ENCODE measurements at regions not wholly inside any gene's neighbourhood (a gene's known extent, or its start where the extent isn't known, plus 50 kb on each side); places are given as distances from the start of the nearest gene placed in this dataset.

DNA sequence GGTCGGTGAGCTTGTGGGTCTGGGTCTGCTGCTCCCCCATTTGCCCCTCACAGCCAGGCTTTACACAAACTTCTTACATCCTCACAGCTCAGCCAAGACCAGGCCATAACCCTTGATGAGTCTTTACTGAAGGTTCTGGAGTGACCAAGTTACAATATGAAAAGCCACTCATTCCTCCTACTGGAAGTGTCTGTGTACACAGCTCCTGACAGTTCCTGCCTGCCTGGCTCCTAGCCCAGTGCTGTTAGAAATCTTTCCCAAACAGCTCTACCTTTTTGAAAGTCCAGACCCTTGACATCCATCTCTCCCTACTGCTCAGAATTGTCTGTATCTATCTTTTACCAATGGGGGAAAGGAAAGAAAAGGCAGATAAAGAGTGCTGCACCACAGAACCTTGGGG is 106.9 kb downstream of the PAX1 start:
- DNase-seq, result no peak

DNA sequence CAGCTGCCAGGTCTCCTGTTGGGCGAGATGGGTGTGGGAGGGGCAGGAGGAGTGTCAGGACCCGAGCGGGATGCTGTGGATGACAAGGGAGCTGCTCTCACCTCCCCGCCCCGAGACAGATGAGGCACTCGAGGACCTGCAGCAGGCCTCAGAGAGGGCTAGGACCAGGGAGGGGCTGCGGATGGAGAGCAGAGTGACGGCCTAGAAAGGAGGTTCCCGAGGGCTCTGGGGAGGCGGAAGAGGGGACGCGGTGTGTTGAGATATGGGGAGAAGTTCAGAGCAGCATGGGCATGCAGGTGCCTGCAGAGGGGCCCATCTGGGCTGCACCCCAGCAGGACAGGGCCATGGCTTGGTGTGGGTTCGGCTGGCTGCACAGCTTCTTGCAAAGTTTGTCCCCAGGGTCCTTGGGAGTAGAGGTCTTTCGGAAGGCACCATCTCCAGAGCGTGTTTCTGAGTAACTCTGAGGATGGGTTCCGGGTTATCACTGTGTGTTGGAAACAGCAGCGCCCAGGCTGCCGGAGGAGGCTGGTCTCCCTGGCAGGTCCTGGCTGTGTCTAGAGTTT is 104.6 kb downstream of the PAX1 start:
- no peak for DNase-seq

DNA sequence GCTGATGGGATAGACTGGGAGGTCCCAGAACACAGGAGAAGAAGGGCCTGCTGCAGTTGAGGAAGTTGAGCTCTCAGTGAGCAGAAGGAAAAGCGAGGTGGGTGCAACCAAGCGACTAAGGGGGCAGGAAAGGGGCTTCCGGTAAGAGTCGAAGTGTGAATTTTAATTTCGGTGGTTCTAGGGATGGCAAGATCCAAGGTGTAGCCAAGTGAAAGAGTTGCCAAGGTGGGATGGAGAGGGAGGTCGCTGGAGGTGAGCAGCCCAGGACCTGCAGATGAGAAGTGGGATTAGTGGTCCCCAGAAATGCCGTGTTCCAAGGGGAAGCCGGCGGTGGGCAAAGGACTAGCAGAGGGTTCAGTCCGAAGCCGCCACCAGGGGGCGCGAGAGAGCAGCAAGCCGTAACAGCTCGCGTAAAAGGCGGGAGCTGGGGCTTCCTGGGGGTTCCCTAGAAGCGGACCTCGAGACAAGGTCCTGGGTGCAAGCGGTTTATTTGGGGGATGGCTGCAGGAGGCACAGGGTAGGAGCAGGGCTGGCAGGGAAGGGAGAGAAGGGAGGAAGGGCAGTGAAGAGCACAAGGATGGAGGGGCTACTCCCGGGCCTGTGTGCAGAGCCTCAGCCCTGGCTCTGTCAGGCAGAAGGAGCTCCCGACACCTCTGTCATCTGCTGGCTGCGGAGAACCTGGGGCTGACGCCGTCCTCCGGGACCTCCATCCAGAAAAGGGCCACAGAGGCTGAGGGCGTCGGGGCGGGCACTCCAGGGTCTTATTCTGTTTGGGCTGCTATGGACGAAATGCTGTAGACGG is 103.6 kb downstream of the PAX1 start:
- DNase-seq, result peak; percentile 77

DNA sequence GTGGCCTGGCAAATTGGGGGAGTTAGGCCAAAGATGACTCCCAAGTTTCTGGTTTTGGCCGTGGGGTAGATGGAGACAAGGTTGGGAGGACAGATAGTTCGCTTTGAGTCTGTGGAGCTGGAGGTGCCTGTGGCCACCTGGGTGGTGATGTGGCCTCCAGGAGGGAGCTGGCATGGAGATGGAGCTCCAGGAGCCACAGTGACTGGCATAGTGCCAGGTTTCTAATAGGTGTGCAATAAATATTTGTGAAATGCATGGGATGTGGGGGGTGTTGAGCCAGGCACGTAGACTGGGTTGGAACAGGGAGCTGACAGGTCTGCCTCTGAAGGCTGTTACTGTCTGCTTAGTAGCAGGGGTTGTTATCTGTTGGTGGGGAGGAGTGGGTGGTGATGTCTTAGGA is 102.7 kb downstream of the PAX1 start:
- no peak for DNase-seq

DNA sequence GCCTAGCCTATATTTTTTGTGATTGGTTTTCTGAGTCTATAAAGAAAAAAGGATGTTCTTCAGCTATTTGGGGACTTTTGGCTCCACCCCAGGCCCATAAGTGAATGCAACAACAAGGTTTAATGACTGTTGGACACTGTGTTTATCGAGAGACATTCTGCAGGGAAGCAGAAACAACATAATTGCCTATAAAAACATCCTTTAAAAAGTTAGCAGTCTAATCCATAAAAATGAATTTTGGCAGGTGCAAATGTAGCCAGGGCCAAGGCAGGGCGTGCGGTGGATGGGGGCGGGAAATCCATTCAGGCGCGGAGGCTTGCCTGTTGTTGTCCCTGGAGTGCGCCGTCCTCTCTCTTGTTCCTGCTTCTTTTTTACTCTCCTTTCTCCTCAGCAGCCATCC is 99.3 kb downstream of the PAX1 start:
- DNase-seq, result no peak

DNA sequence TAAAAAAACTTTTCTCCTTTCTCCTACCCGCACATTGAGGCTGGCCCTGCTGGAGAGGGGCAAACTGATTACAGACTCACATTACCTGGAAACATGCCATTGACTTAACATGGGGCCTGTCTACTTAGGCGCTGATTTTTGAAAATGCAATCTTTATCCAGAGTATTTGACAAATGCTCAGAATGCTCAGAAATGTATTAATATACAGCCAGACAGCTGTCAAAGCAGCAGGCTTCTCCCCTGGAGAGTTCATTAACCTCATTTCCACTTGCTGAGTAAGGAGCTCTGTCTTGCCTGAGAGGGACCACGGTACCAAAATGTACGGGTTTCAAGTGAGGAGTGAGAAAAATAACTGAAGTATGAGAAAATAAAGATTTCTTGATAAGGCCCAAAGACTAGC is 95.7 kb downstream of the PAX1 start:
- no peak for DNase-seq

DNA sequence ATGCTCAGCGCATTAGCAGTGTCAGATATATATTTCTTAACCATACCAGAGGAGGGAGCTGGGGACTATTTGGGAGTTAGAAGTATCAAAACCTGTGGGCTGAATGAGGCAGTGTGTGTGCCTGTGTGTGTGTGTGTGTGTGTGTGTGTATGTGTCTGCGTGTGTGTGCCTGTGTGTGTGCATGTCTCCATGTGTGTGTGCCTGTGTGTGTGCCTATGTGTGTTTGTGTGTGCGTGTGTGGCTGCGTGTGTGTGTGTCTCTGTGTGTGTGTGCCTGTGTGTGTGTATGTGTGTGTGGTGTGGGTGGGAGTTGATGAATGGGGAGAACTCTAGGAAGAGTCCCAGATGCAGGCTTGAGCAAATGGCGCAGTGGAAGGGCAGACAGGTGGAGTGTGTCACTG is 92.9 kb downstream of the PAX1 start:
- no peak for DNase-seq

DNA sequence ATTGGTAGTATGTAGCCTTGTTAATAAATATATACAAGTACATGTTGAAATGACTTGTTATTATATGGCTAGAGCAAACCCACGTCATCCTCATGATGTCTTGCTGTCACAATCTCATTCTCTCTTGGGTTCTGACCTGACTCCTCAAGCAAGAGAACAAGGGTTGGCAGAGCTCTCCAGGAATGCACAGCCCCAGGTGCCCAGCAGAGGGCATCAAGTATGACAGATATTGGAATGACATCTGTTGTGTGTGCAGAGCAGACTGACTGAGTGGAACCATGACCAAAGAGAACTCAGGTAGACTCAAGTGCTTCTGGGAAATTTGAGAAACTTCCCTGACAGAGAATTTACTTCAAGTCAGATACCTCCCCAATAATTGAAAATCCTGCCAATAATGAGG is 90.6 kb downstream of the PAX1 start:
- peak; percentile 29 for DNase-seq

DNA sequence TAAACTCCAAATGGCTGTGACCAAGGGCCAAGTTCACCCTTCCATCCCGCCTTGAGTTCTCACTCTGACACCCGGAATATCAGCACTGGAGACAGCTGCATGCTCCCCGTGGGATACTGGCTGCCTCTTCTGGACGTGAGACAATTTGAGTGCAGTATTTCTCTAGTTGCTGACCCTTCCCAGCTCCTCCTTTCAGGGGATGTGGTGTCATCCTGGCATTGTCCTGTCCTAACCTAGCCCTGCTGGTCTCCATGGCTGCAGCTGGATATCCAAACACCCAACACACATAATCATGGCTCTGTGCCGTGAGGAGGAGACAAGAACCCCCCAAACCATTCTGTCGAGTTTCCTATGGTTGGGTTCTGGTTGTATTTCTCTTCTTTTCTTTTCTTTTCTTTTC is 82.6 kb downstream of the PAX1 start:
- DNase-seq, result no peak

DNA sequence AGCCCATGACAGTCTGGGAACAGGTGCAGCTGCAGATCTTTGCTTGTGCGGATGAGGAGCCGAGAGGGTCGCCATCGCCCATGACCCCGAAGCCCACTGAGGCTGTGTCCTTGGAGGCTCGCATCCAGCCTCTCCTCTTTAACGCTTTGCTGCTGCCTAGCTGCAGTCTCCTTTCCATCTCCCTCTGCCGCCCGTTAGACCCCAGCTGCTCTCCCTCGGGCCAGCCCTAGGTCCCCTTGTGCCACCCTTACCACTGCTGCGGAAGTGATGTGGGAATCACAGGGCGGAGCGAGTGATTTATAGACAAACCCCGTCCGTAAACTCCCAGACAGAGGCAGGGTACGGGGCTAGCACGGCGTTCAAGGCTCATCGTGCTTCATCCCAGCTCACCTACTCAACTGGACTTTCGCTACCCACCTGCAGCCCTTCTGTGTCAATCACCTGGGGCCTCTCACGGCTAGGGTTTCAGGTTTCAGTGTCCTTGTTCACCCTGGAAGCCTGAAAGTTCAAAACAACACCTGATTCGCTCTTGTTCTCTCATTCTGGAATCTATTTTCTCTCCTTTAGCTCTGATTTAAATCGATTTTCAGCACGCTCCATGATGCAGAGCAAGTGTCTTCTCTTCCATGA is 76.1 kb downstream of the PAX1 start:
- DNase-seq, result no peak

DNA sequence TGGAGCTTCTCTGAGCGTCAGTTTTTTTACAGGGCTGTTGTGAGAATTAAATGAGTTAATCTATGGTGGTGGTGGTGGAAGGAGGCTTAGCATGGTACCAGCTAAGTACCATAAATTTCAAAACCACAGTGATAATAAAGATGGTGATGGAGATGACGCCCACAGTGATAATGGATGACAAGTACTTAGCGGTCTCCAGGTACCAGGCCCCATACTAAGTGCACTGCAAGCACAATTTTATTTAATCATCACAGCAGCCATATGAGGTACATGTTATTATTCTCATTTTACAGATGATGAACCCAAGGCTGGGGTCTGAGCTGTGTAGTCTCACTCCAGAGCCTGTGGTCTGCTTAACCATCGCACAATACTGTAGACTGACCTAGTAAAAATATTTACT is 75.1 kb downstream of the PAX1 start:
- no peak for DNase-seq
